ENCODE measurements at regions not wholly inside any gene's neighbourhood (a gene's known extent, or its start where the extent isn't known, plus 50 kb on each side); places are given as distances from the start of the nearest gene placed in this dataset.

- no peak for TF ChIP-seq EZH2 (IDR thresholded peaks at IDR 0.05; ENCODE audit: insufficient read depth, low read length)
- TF ChIP-seq CTCF (IDR thresholded peaks at IDR 0.05; ENCODE audit: insufficient read depth, low read depth, low read length), result no peak
- Mint-ChIP-seq H3K4me3 (ENCODE audit: unreplicated experiment) (no peak overlapping the region), H3K9me3 (ENCODE audit: unreplicated experiment) (no peaks in the 10 kb centered on the region), H3K4me1 (ENCODE audit: low read depth, unreplicated experiment) (no peaks in the 10 kb centered on the region), H3K27ac (ENCODE audit: unreplicated experiment) (no peak overlapping the region), H3K36me3 (ENCODE audit: low read depth, unreplicated experiment) (no peaks in the 10 kb centered on the region), H3K27me3 (ENCODE audit: low read depth, unreplicated experiment) (peaks cover 71% of the 10 kb centered on the region)
- no peak overlapping the region for H2AFZ ChIP-seq (ENCODE audit: low read depth, low read length)
- no peaks in the 10 kb centered on the region for H3K36me3 ChIP-seq (ENCODE audit: insufficient read depth, low read length)
- FAIRE-seq (no peak), DNase-seq (ENCODE audit: low read depth) (no peak)
- no peaks in the 10 kb centered on the region for H3K79me2 ChIP-seq (ENCODE audit: insufficient read depth, low read length)
- H3K4me1 ChIP-seq (ENCODE audit: insufficient read depth, low read length), result no peaks in the 10 kb centered on the region
- H3K27ac ChIP-seq (ENCODE audit: low read depth, low read length), result no peak overlapping the region
- no peaks in the 10 kb centered on the region for H3K9me3 ChIP-seq (ENCODE audit: insufficient read depth, low read depth, low read length)
- peaks cover 3% of the 10 kb centered on the region for H3K27me3 ChIP-seq (ENCODE audit: insufficient read depth, low read length)
- H3K4me3 ChIP-seq (ENCODE audit: insufficient read depth, low read depth, low read length), result no peak overlapping the region
- H3K4me2 ChIP-seq (ENCODE audit: low read length), result no peak overlapping the region
- no peak overlapping the region for H3K9ac ChIP-seq (ENCODE audit: low read length)
- H4K20me1 ChIP-seq (ENCODE audit: insufficient read depth, low read length), result no peaks in the 10 kb centered on the region
Measured at GRCh38 chr1:165138960-165139359, 217.6 kb downstream of the LMX1A start.

GRCh38 chr1:165137551-165138316 is 218.8 kb downstream of the LMX1A start:
- H3K36me3 Mint-ChIP-seq (ENCODE audit: low read depth, unreplicated experiment), result no peaks in the 10 kb centered on the region
- H3K27ac Mint-ChIP-seq (ENCODE audit: unreplicated experiment), result no peak overlapping the region

More at GRCh38 chr1:165137551-165138316, 218.8 kb downstream of the LMX1A start:
- no peak for FAIRE-seq
- H3K27me3 ChIP-seq (ENCODE audit: insufficient read depth, low read length), result peaks cover 3% of the 10 kb centered on the region
- Mint-ChIP-seq H3K4me3 (ENCODE audit: unreplicated experiment) (no peak overlapping the region), H3K4me1 (ENCODE audit: low read depth, unreplicated experiment) (no peaks in the 10 kb centered on the region), H3K9me3 (ENCODE audit: unreplicated experiment) (no peaks in the 10 kb centered on the region), H3K27me3 (ENCODE audit: low read depth, unreplicated experiment) (peaks cover 65% of the 10 kb centered on the region)
- no peak overlapping the region for H2AFZ ChIP-seq (ENCODE audit: low read depth, low read length)
- H4K20me1 ChIP-seq (ENCODE audit: insufficient read depth, low read length), result no peaks in the 10 kb centered on the region
- H3K4me2 ChIP-seq (ENCODE audit: low read length), result no peak overlapping the region
- H3K9ac ChIP-seq (ENCODE audit: low read length), result no peak overlapping the region
- no peak overlapping the region for H3K27ac ChIP-seq (ENCODE audit: low read depth, low read length)
- TF ChIP-seq CTCF (IDR thresholded peaks at IDR 0.05; ENCODE audit: insufficient read depth, low read depth, low read length), result no peak
- TF ChIP-seq EZH2 (IDR thresholded peaks at IDR 0.05; ENCODE audit: insufficient read depth, low read length), result no peak
- H3K36me3 ChIP-seq (ENCODE audit: insufficient read depth, low read length), result no peaks in the 10 kb centered on the region
- no peaks in the 10 kb centered on the region for H3K79me2 ChIP-seq (ENCODE audit: insufficient read depth, low read length)
- H3K4me1 ChIP-seq (ENCODE audit: insufficient read depth, low read length), result no peaks in the 10 kb centered on the region
- no peaks in the 10 kb centered on the region for H3K9me3 ChIP-seq (ENCODE audit: insufficient read depth, low read depth, low read length)
- H3K4me3 ChIP-seq (ENCODE audit: insufficient read depth, low read depth, low read length), result no peak overlapping the region
- no peak for DNase-seq (ENCODE audit: low read depth)
